ENCODE measurements at regions not wholly inside any gene's neighbourhood (a gene's known extent, or its start where the extent isn't known, plus 50 kb on each side); places are given as distances from the start of the nearest gene placed in this dataset.
"Not testable (repeated sequence)": the region's sequence is repeated elsewhere in the genome, so short reads cannot be mapped to it uniquely, and the experiment has no call there.

- no peaks in the 10 kb centered on the region for H3K9me3 ChIP-seq (ENCODE audit: control insufficient read depth, low read length, poor library complexity, severe bottlenecking)
- ATAC-seq (no peak), DNase-seq (no peak)
- Mint-ChIP-seq H3K4me1 (peaks cover 6% of the 10 kb centered on the region), H3K27ac (no peak overlapping the region), H3K27me3 (peaks cover 31% of the 10 kb centered on the region), H3K4me3 (no peak overlapping the region), H3K36me3 (ENCODE audit: low read depth) (peaks cover 5% of the 10 kb centered on the region)
Observed at GRCh38 chr9:84054341-84055010, 73.9 kb downstream of the RMI1 start.

GRCh38 chr9:84057662-84058061 lies 77.1 kb downstream of the RMI1 start:
- Mint-ChIP-seq H3K27me3 (peaks cover 28% of the 10 kb centered on the region), H3K36me3 (ENCODE audit: low read depth) (peaks cover 5% of the 10 kb centered on the region), H3K4me1 (peaks cover 6% of the 10 kb centered on the region), H3K4me3 (no peak overlapping the region), H3K27ac (no peak overlapping the region)
- ATAC-seq (no peak), DNase-seq (no peak)
- no peaks in the 10 kb centered on the region for H3K9me3 ChIP-seq (ENCODE audit: control insufficient read depth, low read length, poor library complexity, severe bottlenecking)

DNA sequence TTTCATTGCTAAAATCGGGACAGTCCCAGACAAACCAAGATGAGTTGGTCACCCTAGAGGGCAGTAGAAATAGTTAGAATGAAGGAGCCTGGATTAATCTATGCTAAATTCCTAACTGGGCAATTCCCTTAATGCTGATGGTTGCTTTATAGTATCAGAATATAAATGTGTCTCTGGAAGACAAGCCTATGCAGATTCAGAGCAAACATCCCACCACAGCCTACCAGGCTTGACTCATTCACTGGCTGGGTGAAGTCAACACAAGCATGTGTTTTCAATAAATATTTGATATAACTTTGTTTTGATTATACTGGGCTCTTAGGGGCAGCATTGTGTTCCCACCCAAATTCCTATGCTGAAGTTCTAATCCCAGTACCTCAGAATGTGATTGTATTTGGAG lies 79.3 kb downstream of the RMI1 start:
- Mint-ChIP-seq H3K4me3 (no peak overlapping the region), H3K27ac (no peak overlapping the region), H3K36me3 (ENCODE audit: low read depth) (peaks cover 2% of the 10 kb centered on the region), H3K27me3 (peaks cover 16% of the 10 kb centered on the region), H3K4me1 (no peaks in the 10 kb centered on the region)
- H3K9me3 ChIP-seq (ENCODE audit: control insufficient read depth, low read length, poor library complexity, severe bottlenecking) = no peaks in the 10 kb centered on the region
- DNase-seq (no peak), ATAC-seq (no peak)

DNA sequence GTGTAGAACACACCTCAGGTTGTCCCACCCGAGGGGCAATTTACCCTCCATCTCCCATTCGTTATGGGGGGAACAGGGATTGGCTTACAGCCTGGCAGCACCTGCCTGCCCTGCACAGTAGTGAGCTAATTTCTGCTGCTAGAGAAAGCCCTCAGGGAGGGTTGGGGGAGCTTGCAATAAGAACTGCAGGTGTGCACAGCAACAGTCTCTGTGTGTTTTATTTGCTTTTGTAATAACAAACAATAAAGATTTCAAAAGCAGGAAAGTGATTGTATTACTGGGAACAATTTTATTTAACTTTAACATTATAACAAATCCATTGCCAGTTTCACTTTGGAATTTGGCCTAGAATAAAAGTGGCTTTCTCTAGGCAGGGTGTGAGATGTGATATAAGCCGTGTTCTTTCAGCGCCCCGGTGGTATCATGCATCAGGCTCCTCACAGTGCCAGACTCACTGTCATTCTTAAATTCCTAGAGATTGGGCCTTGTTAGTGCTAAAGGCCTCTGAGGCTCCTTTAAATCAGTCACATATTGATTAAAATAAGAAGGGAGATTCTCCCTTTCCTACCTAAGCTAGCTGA lies 81.1 kb downstream of the RMI1 start:
- H3K27ac Mint-ChIP-seq = no peak overlapping the region
- DNase-seq = no peak
- ATAC-seq = no peak
- peaks cover 19% of the 10 kb centered on the region for H3K27me3 Mint-ChIP-seq
- H3K4me1 Mint-ChIP-seq = no peaks in the 10 kb centered on the region
- no peak overlapping the region for H3K4me3 Mint-ChIP-seq
- H3K9me3 ChIP-seq (ENCODE audit: control insufficient read depth, low read length, poor library complexity, severe bottlenecking) = no peaks in the 10 kb centered on the region
- peaks cover 4% of the 10 kb centered on the region for H3K36me3 Mint-ChIP-seq (ENCODE audit: low read depth)

DNA sequence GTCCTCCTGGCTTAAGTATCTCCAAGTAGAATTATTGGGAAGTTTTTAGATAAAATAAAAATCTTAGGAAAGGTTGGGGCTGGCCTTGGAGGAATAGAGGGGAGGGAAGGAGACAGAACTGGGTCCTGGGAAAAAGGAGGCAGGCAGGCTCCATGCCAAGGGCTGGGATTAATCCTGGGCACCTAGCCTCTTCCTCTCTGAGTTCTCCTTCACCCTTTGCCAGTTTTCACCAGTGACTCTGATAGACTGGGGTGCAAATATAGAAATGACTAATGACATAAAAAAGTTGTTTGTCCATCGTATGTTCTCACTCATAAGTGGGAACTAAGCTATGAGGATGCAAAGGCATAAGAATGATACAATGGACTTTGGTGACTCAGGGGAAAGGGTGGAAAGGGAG lies 81.9 kb downstream of the RMI1 start:
- Mint-ChIP-seq H3K36me3 (ENCODE audit: low read depth) (peaks cover 5% of the 10 kb centered on the region), H3K27me3 (peaks cover 21% of the 10 kb centered on the region), H3K4me3 (no peak overlapping the region), H3K27ac (no peak overlapping the region), H3K4me1 (no peaks in the 10 kb centered on the region)
- no peak for DNase-seq
- H3K9me3 ChIP-seq (ENCODE audit: control insufficient read depth, low read length, poor library complexity, severe bottlenecking) = no peaks in the 10 kb centered on the region
- no peak for ATAC-seq

DNA sequence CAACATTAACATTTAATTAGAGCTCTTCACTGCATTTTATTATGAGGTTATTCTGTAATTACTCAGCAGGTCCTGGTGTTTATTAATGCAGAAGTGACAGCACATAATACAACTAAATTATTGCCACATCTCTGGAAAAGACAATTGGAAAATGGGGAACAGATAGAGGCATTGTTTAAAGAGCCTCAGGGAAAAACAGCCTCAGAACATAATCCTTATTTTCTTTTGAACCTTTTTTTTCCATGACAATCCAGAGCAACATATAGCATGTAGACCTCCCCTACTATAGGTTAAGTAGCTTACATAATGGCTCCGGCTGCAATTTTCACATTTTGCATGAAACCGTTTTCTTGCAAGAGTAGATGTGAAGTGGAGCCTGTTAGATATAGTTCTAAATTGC lies 87.2 kb downstream of the RMI1 start:
- Mint-ChIP-seq H3K4me1 (no peaks in the 10 kb centered on the region), H3K27ac (no peak overlapping the region), H3K36me3 (ENCODE audit: low read depth) (peaks cover 2% of the 10 kb centered on the region), H3K27me3 (peaks cover 6% of the 10 kb centered on the region), H3K4me3 (no peak overlapping the region)
- ATAC-seq = no peak
- no peak for DNase-seq
- H3K9me3 ChIP-seq (ENCODE audit: control insufficient read depth, low read length, poor library complexity, severe bottlenecking) = no peaks in the 10 kb centered on the region

- H3K36me3 Mint-ChIP-seq (ENCODE audit: low read depth) = peaks cover 2% of the 10 kb centered on the region
- no peaks in the 10 kb centered on the region for H3K4me1 Mint-ChIP-seq
- no peak overlapping the region for H3K27ac Mint-ChIP-seq
- H3K9me3 ChIP-seq (ENCODE audit: control insufficient read depth, low read length, poor library complexity, severe bottlenecking) = no peaks in the 10 kb centered on the region
- ATAC-seq = no peak
- peaks cover 6% of the 10 kb centered on the region for H3K27me3 Mint-ChIP-seq
- no peak for DNase-seq
- no peak overlapping the region for H3K4me3 Mint-ChIP-seq
Observed at GRCh38 chr9:84068872-84069271, 88.3 kb downstream of the RMI1 start.

DNA sequence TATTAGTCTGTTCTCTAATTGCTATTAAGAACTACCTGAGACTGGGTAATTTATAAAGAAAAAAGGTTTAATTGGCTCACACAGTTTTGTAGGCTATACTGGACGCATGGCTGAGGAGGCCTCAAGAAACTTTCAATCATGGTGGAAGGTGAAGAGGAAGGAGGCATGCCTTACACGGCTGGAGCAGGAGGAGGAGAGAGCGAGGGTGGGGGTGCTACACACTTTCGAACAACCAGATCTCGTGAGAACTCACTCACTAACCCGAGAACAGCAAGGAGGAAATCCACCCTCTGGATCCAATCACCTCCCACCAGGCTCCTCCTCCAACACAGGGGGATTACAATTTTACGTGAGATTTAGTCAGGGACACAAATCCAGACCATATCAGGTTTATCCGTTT lies 90.0 kb downstream of the RMI1 start:
- Mint-ChIP-seq H3K4me3 (no peak overlapping the region), H3K4me1 (no peaks in the 10 kb centered on the region), H3K27me3 (peaks cover 11% of the 10 kb centered on the region), H3K36me3 (ENCODE audit: low read depth) (peaks cover 2% of the 10 kb centered on the region), H3K27ac (no peak overlapping the region)
- H3K9me3 ChIP-seq (ENCODE audit: control insufficient read depth, low read length, poor library complexity, severe bottlenecking) = no peaks in the 10 kb centered on the region
- DNase-seq = no peak
- no peak for ATAC-seq

DNA sequence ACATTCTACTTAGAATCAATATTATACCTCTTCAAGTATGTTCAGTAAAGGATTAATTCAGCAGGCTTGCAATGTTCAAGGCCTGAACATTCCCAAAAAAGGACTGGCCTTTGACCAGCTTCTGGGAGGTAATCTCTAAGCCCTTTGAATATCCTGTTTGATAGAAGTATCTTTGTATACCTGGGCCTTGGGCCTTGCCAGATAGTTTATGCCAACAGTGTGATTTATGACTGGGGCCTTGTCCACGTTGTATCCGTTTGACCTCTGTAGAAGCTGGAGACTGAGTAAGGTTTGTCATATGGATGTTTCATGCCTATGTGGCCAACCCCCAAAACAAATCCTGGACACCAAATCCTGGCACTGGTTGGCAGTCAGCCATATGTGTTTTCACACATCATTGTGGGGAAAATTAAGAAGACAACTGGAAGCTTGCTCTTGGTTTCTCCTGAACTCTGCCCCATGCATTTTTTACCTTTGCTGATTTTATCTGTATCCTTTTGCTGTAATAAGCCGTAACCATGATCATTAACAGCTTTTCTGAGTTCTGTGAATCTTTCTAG lies 92.1 kb downstream of the RMI1 start:
- Mint-ChIP-seq H3K4me1 (no peaks in the 10 kb centered on the region), H3K4me3 (no peak overlapping the region), H3K27ac (no peak overlapping the region), H3K36me3 (ENCODE audit: low read depth) (no peaks in the 10 kb centered on the region), H3K27me3 (peaks cover 13% of the 10 kb centered on the region)
- H3K9me3 ChIP-seq (ENCODE audit: control insufficient read depth, low read length, poor library complexity, severe bottlenecking) = no peaks in the 10 kb centered on the region
- ATAC-seq (no peak), DNase-seq (no peak)

DNA sequence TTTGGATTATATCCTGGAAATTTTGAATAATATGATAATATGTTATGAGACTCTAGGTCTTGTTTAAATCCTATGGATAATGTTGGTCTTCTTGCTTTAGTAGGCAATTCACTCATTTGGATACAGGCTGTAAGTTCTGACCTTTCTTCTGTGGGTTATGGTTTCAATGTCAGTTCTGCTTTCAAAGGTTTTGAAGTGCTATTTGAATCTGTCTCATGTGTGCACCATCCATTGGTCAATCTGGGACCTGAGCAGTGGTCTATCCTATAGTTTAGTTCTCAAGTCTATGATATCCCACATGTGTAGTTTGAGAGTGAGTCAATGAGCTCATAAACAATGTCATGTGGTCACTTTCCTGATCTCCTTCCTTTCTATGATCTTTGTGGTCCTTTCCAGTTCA lies 94.4 kb downstream of the RMI1 start:
- DNase-seq = no peak
- H3K36me3 Mint-ChIP-seq (ENCODE audit: low read depth) = no peaks in the 10 kb centered on the region
- no peak for ATAC-seq
- no peaks in the 10 kb centered on the region for H3K9me3 ChIP-seq (ENCODE audit: control insufficient read depth, low read length, poor library complexity, severe bottlenecking)
- H3K4me3 Mint-ChIP-seq = no peak overlapping the region
- peaks cover 19% of the 10 kb centered on the region for H3K27me3 Mint-ChIP-seq
- no peaks in the 10 kb centered on the region for H3K4me1 Mint-ChIP-seq
- no peak overlapping the region for H3K27ac Mint-ChIP-seq

DNA sequence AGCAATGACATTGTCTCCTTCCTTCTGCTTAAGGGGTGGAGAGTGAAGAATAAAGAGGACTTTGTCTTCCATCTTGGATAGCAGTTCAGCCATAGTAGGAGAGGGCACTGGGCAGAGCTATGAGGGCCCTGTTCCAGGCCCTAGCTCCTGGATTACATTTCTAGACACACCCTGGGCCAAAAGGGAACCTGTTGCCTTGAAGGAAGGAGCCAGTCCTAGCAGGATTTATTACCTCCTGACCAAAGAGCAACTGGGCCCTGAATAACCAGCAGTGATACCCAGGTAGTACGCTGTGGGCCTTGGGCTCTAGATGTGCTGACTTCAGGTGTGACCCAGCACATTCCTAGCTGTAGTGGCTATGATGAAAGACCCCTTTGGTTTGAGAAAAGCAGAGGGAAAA lies 95.8 kb downstream of the RMI1 start:
- ATAC-seq (no peak), DNase-seq (no peak)
- no peaks in the 10 kb centered on the region for H3K9me3 ChIP-seq (ENCODE audit: control insufficient read depth, low read length, poor library complexity, severe bottlenecking)
- Mint-ChIP-seq H3K27me3 (peaks cover 21% of the 10 kb centered on the region), H3K4me1 (no peaks in the 10 kb centered on the region), H3K36me3 (ENCODE audit: low read depth) (no peaks in the 10 kb centered on the region), H3K4me3 (no peak overlapping the region), H3K27ac (peak overlapping the region; percentile 19)

- H3K27ac Mint-ChIP-seq; H3K9me3 ChIP-seq (ENCODE audit: control insufficient read depth, low read length, poor library complexity, severe bottlenecking); H3K4me3 Mint-ChIP-seq; ATAC-seq; DNase-seq; H3K36me3 Mint-ChIP-seq (ENCODE audit: low read depth); H3K4me1 Mint-ChIP-seq: not testable (repeated sequence)
- H3K27me3 Mint-ChIP-seq = peaks cover 28% of the 10 kb centered on the region
Observed at GRCh38 chr9:84077816-84078215, 97.2 kb downstream of the RMI1 start.

DNA sequence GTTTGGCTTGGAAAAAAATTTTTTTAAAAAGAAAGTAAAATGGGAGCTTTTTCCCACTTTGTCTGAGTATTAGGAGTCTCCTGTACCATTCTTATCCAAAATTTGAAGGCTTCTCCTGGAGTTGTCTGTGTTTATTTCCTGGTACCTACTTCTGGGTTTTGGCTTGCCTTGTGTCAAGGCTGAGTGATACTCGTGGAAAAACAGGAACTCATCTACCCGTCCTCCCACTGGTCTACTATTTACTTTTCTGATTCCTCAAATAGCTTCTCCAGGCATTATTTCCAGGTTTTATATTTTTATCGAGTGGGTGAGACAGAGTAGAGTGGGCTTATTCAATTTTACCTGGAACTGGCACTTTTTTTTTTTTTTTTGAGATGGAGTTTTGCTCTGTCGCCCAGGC lies 99.4 kb downstream of the RMI1 start:
- H3K9me3 ChIP-seq (ENCODE audit: control insufficient read depth, low read length, poor library complexity, severe bottlenecking) = no peaks in the 10 kb centered on the region
- H3K36me3 Mint-ChIP-seq (ENCODE audit: low read depth) = no peaks in the 10 kb centered on the region
- no peaks in the 10 kb centered on the region for H3K4me1 Mint-ChIP-seq
- no peak overlapping the region for H3K27ac Mint-ChIP-seq
- ATAC-seq (no peak), DNase-seq (no peak)
- no peak overlapping the region for H3K4me3 Mint-ChIP-seq
- H3K27me3 Mint-ChIP-seq = peaks cover 28% of the 10 kb centered on the region
